ENCODE measurements at regions not wholly inside any gene's neighbourhood (a gene's known extent, or its start where the extent isn't known, plus 50 kb on each side); places are given as distances from the start of the nearest gene placed in this dataset.
A peak's percentile ranks its signal among the peaks of the same experiment; 100 is the strongest.

- no peak overlapping the region for H3K14ac ChIP-seq (ENCODE audit: insufficient read length)
- H2BK15ac ChIP-seq (ENCODE audit: low read length), result no peak overlapping the region
- H2BK5ac ChIP-seq (ENCODE audit: low read depth, low read length), result no peak overlapping the region
- H3K56ac ChIP-seq (replicated peaks; ENCODE audit: insufficient read length, low read depth, low read length), result no peak overlapping the region
- no peak overlapping the region for H2BK20ac ChIP-seq (ENCODE audit: low read length)
- DNase-seq (ENCODE audit: low read depth in 1 of 2, low spot score in 2 of 2), result peak in 1 of 2 experiments; percentile 41
- ChIA-PET POLR2A (ENCODE audit: partially characterized antibody) (no interaction called here), CTCF (ENCODE audit: partially characterized antibody) (no interaction called here)
- H3K9me3 ChIP-seq (ENCODE audit: insufficient read depth in 2 of 2, low read depth in 1 of 2, low read length in 1 of 2), result 0 out of 4 replicates have a peak, but pooled peaks cover 0 to 3% of the 10 kb centered on the region in 2 experiments
- H3K4me3 ChIP-seq (ENCODE audit: extremely low read depth in 1 of 4, insufficient read depth in 2 of 4, low read depth in 3 of 4, low read length in 4 of 4), result no peak overlapping the region
- FAIRE-seq, result no peak
- H2AK5ac ChIP-seq (ENCODE audit: low read depth, low read length), result no peak overlapping the region
- H3K27ac ChIP-seq (ENCODE audit: low read depth, low read length), result no peak overlapping the region
- H4K91ac ChIP-seq (replicated peaks; ENCODE audit: insufficient read length, low read length), result no peak overlapping the region
- H3K36me3 ChIP-seq (ENCODE audit: control insufficient read depth in 2 of 4, insufficient read depth in 4 of 4, low read length in 3 of 4), result no peaks in the 10 kb centered on the region
- H2AFZ ChIP-seq (ENCODE audit: low read length), result no peak overlapping the region
- no peaks in the 10 kb centered on the region for H3K79me1 ChIP-seq (ENCODE audit: low read depth, low read length)
- TF ChIP-seq GABPA (IDR thresholded peaks at IDR 0.05; ENCODE audit: borderline replicate concordance, insufficient read depth, low read length) (no peak), CEBPB (IDR thresholded peaks at IDR 0.05; ENCODE audit: low read depth, low read length) (no peak), CBX5 (IDR thresholded peaks at IDR 0.05; ENCODE audit: low read depth, low read length) (no peak), BACH1 (IDR thresholded peaks at IDR 0.05; ENCODE audit: low read length) (no peak), YY1 (IDR thresholded peaks at IDR 0.05; ENCODE audit: low read depth, low read length) (no peak), CHD1 (IDR thresholded peaks at IDR 0.05; ENCODE audit: low read depth, low read length) (no peak), RNF2 (IDR thresholded peaks at IDR 0.05; ENCODE audit: borderline replicate concordance, low read depth, low read length, missing control alignments, poor library complexity, severe bottlenecking) (no peak), KDM4A (IDR thresholded peaks at IDR 0.05; ENCODE audit: low read depth, low read length, severe bottlenecking) (no peak), SP2 (IDR thresholded peaks at IDR 0.05; ENCODE audit: low read length) (no peak)
- TF ChIP-seq, protein P1, sequence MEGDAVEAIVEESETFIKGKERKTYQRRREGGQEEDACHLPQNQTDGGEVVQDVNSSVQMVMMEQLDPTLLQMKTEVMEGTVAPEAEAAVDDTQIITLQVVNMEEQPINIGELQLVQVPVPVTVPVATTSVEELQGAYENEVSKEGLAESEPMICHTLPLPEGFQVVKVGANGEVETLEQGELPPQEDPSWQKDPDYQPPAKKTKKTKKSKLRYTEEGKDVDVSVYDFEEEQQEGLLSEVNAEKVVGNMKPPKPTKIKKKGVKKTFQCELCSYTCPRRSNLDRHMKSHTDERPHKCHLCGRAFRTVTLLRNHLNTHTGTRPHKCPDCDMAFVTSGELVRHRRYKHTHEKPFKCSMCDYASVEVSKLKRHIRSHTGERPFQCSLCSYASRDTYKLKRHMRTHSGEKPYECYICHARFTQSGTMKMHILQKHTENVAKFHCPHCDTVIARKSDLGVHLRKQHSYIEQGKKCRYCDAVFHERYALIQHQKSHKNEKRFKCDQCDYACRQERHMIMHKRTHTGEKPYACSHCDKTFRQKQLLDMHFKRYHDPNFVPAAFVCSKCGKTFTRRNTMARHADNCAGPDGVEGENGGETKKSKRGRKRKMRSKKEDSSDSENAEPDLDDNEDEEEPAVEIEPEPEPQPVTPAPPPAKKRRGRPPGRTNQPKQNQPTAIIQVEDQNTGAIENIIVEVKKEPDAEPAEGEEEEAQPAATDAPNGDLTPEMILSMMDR (IDR thresholded peaks at IDR 0.05; ENCODE audit: control extremely low read depth in 1 of 3, insufficient read depth in 1 of 3, low read depth in 1 of 3, low read length in 3 of 3), result no peak
- H2BK120ac ChIP-seq (replicated peaks; ENCODE audit: low read depth, low read length), result no peak overlapping the region
- H3K23ac ChIP-seq (ENCODE audit: insufficient read length), result no peak overlapping the region
- H3K4me2 ChIP-seq (ENCODE audit: insufficient read depth in 1 of 2, low read depth in 2 of 2, low read length in 2 of 2), result no peak overlapping the region
- H4K20me1 ChIP-seq (replicated peaks in 1 of 2; ENCODE audit: control insufficient read depth in 1 of 2, insufficient read depth in 2 of 2, low read length in 2 of 2), result no peaks in the 10 kb centered on the region
- no peak overlapping the region for H4K5ac ChIP-seq (ENCODE audit: insufficient read length, low read depth, low read length)
- no peak overlapping the region for H2BK12ac ChIP-seq (ENCODE audit: low read depth, low read length)
- no peak overlapping the region for H3K18ac ChIP-seq (ENCODE audit: extremely low read depth, low read length)
- H3K79me2 ChIP-seq (ENCODE audit: control insufficient read depth in 1 of 2, insufficient read depth in 2 of 2, low read length in 2 of 2), result no peaks in the 10 kb centered on the region
- H3K4ac ChIP-seq (replicated peaks; ENCODE audit: insufficient read length, low read depth, low read length), result no peak overlapping the region
- H3K4me1 ChIP-seq (replicated peaks in 1 of 4; ENCODE audit: control insufficient read depth in 3 of 4, insufficient read depth in 4 of 4, low read length in 3 of 4), result 0 out of 7 replicates have a peak, but pooled peaks cover 0 to 2% (median 0%) of the 10 kb centered on the region in 4 experiments
- H3K23me2 ChIP-seq (ENCODE audit: low read depth, low read length), result no peaks in the 10 kb centered on the region
- H3K27me3 ChIP-seq (replicated peaks in 1 of 4; ENCODE audit: control insufficient read depth in 3 of 4, extremely low read depth in 1 of 4, insufficient read depth in 3 of 4, low read length in 3 of 4), result no peaks in the 10 kb centered on the region; a peak in 1 of 7 replicates
- WGBS, 2 experiments (ENCODE audit: extremely low coverage in 1 of 2, insufficient coverage in 1 of 2, insufficient read length in 1 of 2, insufficient replicate concordance in 2 of 2, low coverage in 1 of 2, low lambda C conversion rate in 2 of 2, missing lambda C conversion rate in 1 of 2), result 78% methylated on average over 5 of the region's 5 CpGs; no CpG with 5 or more reads in 1 of the 2 experiments
- no peak overlapping the region for H4K8ac ChIP-seq (ENCODE audit: extremely low read depth, insufficient read depth, low read length)
- H3K9ac ChIP-seq (replicated peaks in 1 of 4; ENCODE audit: extremely low read depth in 1 of 4, low read depth in 3 of 4, low read length in 3 of 4), result no peak overlapping the region
Measured at GRCh38 chr5:171709930-171710329, 75.7 kb upstream of the SMIM23 start.

All from H1 (cell line).